ENCODE measurements at regions not wholly inside any gene's neighbourhood (a gene's known extent, or its start where the extent isn't known, plus 50 kb on each side); places are given as distances from the start of the nearest gene placed in this dataset.

GRCh38 chr12:9327320-9327719 is 119.1 kb upstream of the PZP start:
- no peak overlapping the region for H4K5ac ChIP-seq (ENCODE audit: insufficient read length, low read depth, low read length)
- no peak overlapping the region for H2BK5ac ChIP-seq (ENCODE audit: low read depth, low read length)
- no peak overlapping the region for H3K56ac ChIP-seq (replicated peaks; ENCODE audit: insufficient read length, low read depth, low read length)
- ChIA-PET POLR2A (ENCODE audit: partially characterized antibody) (no interaction called here), CTCF (ENCODE audit: partially characterized antibody) (interaction anchor here (0.5 kb wide), 1 partner anchor 376 kb away, joined by 3 read pairs; no protein-coding TSS in a partner anchor)
- H3K18ac ChIP-seq (ENCODE audit: extremely low read depth, low read length) = no peak overlapping the region
- H4K91ac ChIP-seq (replicated peaks; ENCODE audit: insufficient read length, low read length) = no peak overlapping the region
- DNase-seq (ENCODE audit: low read depth in 1 of 2, low spot score in 2 of 2) (no peak), FAIRE-seq (no peak)
- no peaks in the 10 kb centered on the region for H3K4me1 ChIP-seq (replicated peaks in 1 of 4; ENCODE audit: control insufficient read depth in 3 of 4, insufficient read depth in 4 of 4, low read length in 3 of 4)
- H2AFZ ChIP-seq (ENCODE audit: low read length) = no peak overlapping the region
- no peaks in the 10 kb centered on the region for H4K20me1 ChIP-seq (replicated peaks in 1 of 2; ENCODE audit: control insufficient read depth in 1 of 2, insufficient read depth in 2 of 2, low read length in 2 of 2)
- H2BK20ac ChIP-seq (ENCODE audit: low read length) = no peak overlapping the region
- TF ChIP-seq TCF12 (IDR thresholded peaks at IDR 0.05; ENCODE audit: low read depth, low read length) (no peak), NANOG (IDR thresholded peaks at IDR 0.05; ENCODE audit: insufficient read depth, low read depth, low read length, poor library complexity, severe bottlenecking) (no peak), FOSL1 (IDR thresholded peaks at IDR 0.05; ENCODE audit: insufficient read depth, low read depth, low read length) (no peak), SIX5 (IDR thresholded peaks at IDR 0.05; ENCODE audit: low read depth, low read length) (no peak), KDM4A (IDR thresholded peaks at IDR 0.05; ENCODE audit: low read depth, low read length, severe bottlenecking) (no peak)
- H3K4me3 ChIP-seq (ENCODE audit: extremely low read depth in 1 of 4, insufficient read depth in 2 of 4, low read depth in 3 of 4, low read length in 4 of 4) = no peak overlapping the region
- H3K79me1 ChIP-seq (ENCODE audit: low read depth, low read length) = no peaks in the 10 kb centered on the region; the same call in 1 of the 2 replicates
- peaks cover 0 to 2% (median 0%) of the 10 kb centered on the region in 4 experiments; a peak in 1 of 8 replicates for H3K36me3 ChIP-seq (ENCODE audit: control insufficient read depth in 2 of 4, insufficient read depth in 4 of 4, low read length in 3 of 4)
- H3K23me2 ChIP-seq (ENCODE audit: low read depth, low read length) = no peaks in the 10 kb centered on the region
- H3K9me3 ChIP-seq (ENCODE audit: insufficient read depth in 2 of 2, low read depth in 1 of 2, low read length in 1 of 2) = no peaks in the 10 kb centered on the region
- no peak overlapping the region for H3K9ac ChIP-seq (replicated peaks in 1 of 4; ENCODE audit: extremely low read depth in 1 of 4, low read depth in 3 of 4, low read length in 3 of 4)
- no peak overlapping the region for H2BK12ac ChIP-seq (ENCODE audit: low read depth, low read length)
- no peak overlapping the region for H3K27ac ChIP-seq (ENCODE audit: low read depth, low read length)
- no peak overlapping the region for H3K4me2 ChIP-seq (ENCODE audit: insufficient read depth in 1 of 2, low read depth in 2 of 2, low read length in 2 of 2)
- H3K27me3 ChIP-seq (replicated peaks in 1 of 4; ENCODE audit: control insufficient read depth in 3 of 4, extremely low read depth in 1 of 4, insufficient read depth in 3 of 4, low read length in 3 of 4) = no peaks in the 10 kb centered on the region
- no peak overlapping the region for H3K4ac ChIP-seq (replicated peaks; ENCODE audit: insufficient read length, low read depth, low read length)
- H3K14ac ChIP-seq (ENCODE audit: insufficient read length) = no peak overlapping the region
- no peak overlapping the region for H2AK5ac ChIP-seq (ENCODE audit: low read depth, low read length)
- no peak overlapping the region for H2BK15ac ChIP-seq (ENCODE audit: low read length)
- H4K8ac ChIP-seq (ENCODE audit: extremely low read depth, insufficient read depth, low read length) = no peak overlapping the region
- no peak overlapping the region for H2BK120ac ChIP-seq (replicated peaks; ENCODE audit: low read depth, low read length)
- no peaks in the 10 kb centered on the region for H3K79me2 ChIP-seq (ENCODE audit: control insufficient read depth in 1 of 2, insufficient read depth in 2 of 2, low read length in 2 of 2)
- 93% methylated on average over 5 of the region's 5 CpGs; no CpG with 5 or more reads in 1 of the 2 experiments for WGBS, 2 experiments (ENCODE audit: extremely low coverage in 1 of 2, insufficient coverage in 1 of 2, insufficient read length in 1 of 2, insufficient replicate concordance in 2 of 2, low coverage in 1 of 2, low lambda C conversion rate in 2 of 2, missing lambda C conversion rate in 1 of 2)
- H3K23ac ChIP-seq (ENCODE audit: insufficient read length) = no peak overlapping the region
